Panc1 (cell line): ENCODE measurements at regions not wholly inside any gene's neighbourhood (a gene's known extent, or its start where the extent isn't known, plus 50 kb on each side); places are given as distances from the start of the nearest gene placed in this dataset.

Experiments used
- POLR2AphosphoS5 ChIP-seq: IDR thresholded peaks from 2 replicates; pipeline ENCODE4 v1.6.1; 2012; ENCODE audit warnings: mild to moderate bottlenecking, low read depth, low read length, moderate library complexity
- SIN3A ChIP-seq: IDR thresholded peaks from 2 replicates; pipeline ENCODE4 v1.6.1; 2012; ENCODE audit warnings: low read depth, mild to moderate bottlenecking, low read length, moderate library complexity, borderline replicate concordance; ENCODE audit not compliant: insufficient read depth
- TF ChIP-seq, protein P1 (sequence below): fragments of 450-650 bp; IDR thresholded peaks from 2 replicates; pipeline ENCODE4 v1.5.1; 2017; ENCODE audit warnings: mild to moderate bottlenecking
- TF ChIP-seq, protein P2 (sequence below), 2 experiments: IDR thresholded peaks; 2 replicates each; pipeline ENCODE4 v1.6.1; 2011 to 2012; ENCODE audit warnings: low read depth in 2 of 2, control low read depth in 1 of 2, low read length in 1 of 2, mild to moderate bottlenecking in 1 of 2, moderate library complexity in 1 of 2; ENCODE audit not compliant: insufficient read depth in 1 of 2

DNA sequence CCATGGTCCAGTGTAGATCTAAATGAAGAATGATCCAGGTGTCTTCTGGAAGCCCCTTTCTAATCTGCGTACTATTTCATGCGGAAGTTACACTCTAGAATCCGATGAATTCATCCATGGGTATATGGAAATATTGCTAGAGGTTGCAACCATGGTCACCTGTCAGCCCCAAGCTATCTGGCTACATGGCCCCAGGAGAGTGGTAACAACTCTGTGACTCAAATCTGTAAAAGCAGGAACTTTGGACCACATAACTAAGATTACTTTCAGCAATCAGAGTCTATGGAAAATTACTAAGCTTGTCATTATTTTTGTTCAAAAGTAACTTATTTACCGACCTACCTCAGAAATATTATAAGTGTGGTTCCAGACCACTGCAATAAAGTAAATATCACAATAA, 150.6 kb upstream of the MED14 start:
- TF ChIP-seq, protein P1, sequence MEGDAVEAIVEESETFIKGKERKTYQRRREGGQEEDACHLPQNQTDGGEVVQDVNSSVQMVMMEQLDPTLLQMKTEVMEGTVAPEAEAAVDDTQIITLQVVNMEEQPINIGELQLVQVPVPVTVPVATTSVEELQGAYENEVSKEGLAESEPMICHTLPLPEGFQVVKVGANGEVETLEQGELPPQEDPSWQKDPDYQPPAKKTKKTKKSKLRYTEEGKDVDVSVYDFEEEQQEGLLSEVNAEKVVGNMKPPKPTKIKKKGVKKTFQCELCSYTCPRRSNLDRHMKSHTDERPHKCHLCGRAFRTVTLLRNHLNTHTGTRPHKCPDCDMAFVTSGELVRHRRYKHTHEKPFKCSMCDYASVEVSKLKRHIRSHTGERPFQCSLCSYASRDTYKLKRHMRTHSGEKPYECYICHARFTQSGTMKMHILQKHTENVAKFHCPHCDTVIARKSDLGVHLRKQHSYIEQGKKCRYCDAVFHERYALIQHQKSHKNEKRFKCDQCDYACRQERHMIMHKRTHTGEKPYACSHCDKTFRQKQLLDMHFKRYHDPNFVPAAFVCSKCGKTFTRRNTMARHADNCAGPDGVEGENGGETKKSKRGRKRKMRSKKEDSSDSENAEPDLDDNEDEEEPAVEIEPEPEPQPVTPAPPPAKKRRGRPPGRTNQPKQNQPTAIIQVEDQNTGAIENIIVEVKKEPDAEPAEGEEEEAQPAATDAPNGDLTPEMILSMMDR, result no peak
- TF ChIP-seq POLR2AphosphoS5 (no peak), SIN3A (no peak)
- TF ChIP-seq, protein P2, sequence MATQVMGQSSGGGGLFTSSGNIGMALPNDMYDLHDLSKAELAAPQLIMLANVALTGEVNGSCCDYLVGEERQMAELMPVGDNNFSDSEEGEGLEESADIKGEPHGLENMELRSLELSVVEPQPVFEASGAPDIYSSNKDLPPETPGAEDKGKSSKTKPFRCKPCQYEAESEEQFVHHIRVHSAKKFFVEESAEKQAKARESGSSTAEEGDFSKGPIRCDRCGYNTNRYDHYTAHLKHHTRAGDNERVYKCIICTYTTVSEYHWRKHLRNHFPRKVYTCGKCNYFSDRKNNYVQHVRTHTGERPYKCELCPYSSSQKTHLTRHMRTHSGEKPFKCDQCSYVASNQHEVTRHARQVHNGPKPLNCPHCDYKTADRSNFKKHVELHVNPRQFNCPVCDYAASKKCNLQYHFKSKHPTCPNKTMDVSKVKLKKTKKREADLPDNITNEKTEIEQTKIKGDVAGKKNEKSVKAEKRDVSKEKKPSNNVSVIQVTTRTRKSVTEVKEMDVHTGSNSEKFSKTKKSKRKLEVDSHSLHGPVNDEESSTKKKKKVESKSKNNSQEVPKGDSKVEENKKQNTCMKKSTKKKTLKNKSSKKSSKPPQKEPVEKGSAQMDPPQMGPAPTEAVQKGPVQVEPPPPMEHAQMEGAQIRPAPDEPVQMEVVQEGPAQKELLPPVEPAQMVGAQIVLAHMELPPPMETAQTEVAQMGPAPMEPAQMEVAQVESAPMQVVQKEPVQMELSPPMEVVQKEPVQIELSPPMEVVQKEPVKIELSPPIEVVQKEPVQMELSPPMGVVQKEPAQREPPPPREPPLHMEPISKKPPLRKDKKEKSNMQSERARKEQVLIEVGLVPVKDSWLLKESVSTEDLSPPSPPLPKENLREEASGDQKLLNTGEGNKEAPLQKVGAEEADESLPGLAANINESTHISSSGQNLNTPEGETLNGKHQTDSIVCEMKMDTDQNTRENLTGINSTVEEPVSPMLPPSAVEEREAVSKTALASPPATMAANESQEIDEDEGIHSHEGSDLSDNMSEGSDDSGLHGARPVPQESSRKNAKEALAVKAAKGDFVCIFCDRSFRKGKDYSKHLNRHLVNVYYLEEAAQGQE (IDR thresholded peaks at IDR 0.05; ENCODE audit: insufficient read depth in 1 of 2, low read depth in 2 of 2, low read length in 1 of 2), result no peak
